Tibial artery (tissue), 4 donors: ENCODE measurements at regions not wholly inside any gene's neighbourhood (a gene's known extent, or its start where the extent isn't known, plus 50 kb on each side); places are given as distances from the start of the nearest gene placed in this dataset.
A peak's percentile ranks its signal among the peaks of the same experiment; 100 is the strongest.
"Not testable (repeated sequence)": the region's sequence is repeated elsewhere in the genome, so short reads cannot be mapped to it uniquely, and the experiment has no call there.

Experiments used
- DNase-seq, 2 donors: peaks; one replicate each; pipeline ENCODE4 v3.0.0-alpha.2; 2019
- H3K27ac ChIP-seq, 2 donors: fragments of 200-600 bp; sonication (generic) in 1 of 2; 1 replicate in 1 of 2; 2 replicates in 1 of 2; pipeline ENCODE4 v1.5.1; 2018 to 2019; ENCODE audit warnings: mild to moderate bottlenecking in 1 of 2
- H3K27me3 ChIP-seq, 2 donors: fragments of 200-600 bp; sonication (generic) in 1 of 2; one replicate each; pipeline versions ENCODE4 v1.5.1 to v1.6.0; 2016 to 2019
- H3K36me3 ChIP-seq, 3 donors: fragments of 200-600 bp; sonication (generic) in 2 of 3; one replicate each; pipeline ENCODE4 v1.5.1; 2016 to 2019; ENCODE audit warnings: mild to moderate bottlenecking in 2 of 3
- H3K4me1 ChIP-seq, 4 donors: fragments of 200-600 bp; sonication (generic) in 2 of 4; 1 replicate in 3 of 4; 2 replicates in 1 of 4; pipeline ENCODE4 v1.5.1; 2016 to 2019
- H3K4me3 ChIP-seq, 2 donors: fragments of 200-600 bp; sonication (generic) in 1 of 2; 1 replicate in 1 of 2; 2 replicates in 1 of 2; pipeline ENCODE4 v1.5.1; 2018 to 2019; ENCODE audit warnings: mild to moderate bottlenecking in 2 of 2
- H3K9me3 ChIP-seq, 3 donors: fragments of 200-600 bp; sonication (generic) in 1 of 3; one replicate each; pipeline ENCODE4 v1.5.1; 2016 to 2019
- intact Hi-C: fragments of 100-400 bp; cut with DNase I; formaldehyde crosslinking; loops from one replicate; pipeline ENCODE4 v1.15.0; 2023; ENCODE audit warnings: low total_unique reads
- TF ChIP-seq, protein P1 (sequence below), 2 experiments: fragments of 200-600 bp in 1 of 2; fragments of 450-650 bp in 1 of 2; IDR thresholded peaks; one replicate each; pipeline ENCODE4 v1.5.1; 2017 to 2019; ENCODE audit warnings: antibody characterized with exemption in 2 of 2, mild to moderate bottlenecking in 1 of 2, moderate library complexity in 1 of 2

GRCh38 chr4:3623106-3623505 lies 90.9 kb upstream of the LRPAP1 start:
- Histone ChIP-seq H3K27ac (no peak overlapping the region), H3K9me3 (no peaks in the 10 kb centered on the region), H3K36me3 (no peaks in the 10 kb centered on the region), H3K27me3 (peaks cover 0 to 30% of the 10 kb centered on the region in 2 donors), H3K4me1 (no peaks in the 10 kb centered on the region), H3K4me3 (no peak overlapping the region)
- intact Hi-C loops, result no loop called here
- no peak for DNase-seq
- TF ChIP-seq, protein P1, sequence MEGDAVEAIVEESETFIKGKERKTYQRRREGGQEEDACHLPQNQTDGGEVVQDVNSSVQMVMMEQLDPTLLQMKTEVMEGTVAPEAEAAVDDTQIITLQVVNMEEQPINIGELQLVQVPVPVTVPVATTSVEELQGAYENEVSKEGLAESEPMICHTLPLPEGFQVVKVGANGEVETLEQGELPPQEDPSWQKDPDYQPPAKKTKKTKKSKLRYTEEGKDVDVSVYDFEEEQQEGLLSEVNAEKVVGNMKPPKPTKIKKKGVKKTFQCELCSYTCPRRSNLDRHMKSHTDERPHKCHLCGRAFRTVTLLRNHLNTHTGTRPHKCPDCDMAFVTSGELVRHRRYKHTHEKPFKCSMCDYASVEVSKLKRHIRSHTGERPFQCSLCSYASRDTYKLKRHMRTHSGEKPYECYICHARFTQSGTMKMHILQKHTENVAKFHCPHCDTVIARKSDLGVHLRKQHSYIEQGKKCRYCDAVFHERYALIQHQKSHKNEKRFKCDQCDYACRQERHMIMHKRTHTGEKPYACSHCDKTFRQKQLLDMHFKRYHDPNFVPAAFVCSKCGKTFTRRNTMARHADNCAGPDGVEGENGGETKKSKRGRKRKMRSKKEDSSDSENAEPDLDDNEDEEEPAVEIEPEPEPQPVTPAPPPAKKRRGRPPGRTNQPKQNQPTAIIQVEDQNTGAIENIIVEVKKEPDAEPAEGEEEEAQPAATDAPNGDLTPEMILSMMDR (IDR thresholded peaks at IDR 0.05), result no peak

GRCh38 chr4:3620365-3620764 lies 88.1 kb upstream of the LRPAP1 start:
- H3K27ac ChIP-seq, H3K36me3 ChIP-seq, H3K4me3 ChIP-seq, H3K9me3 ChIP-seq, DNase-seq, H3K4me1 ChIP-seq, intact Hi-C loops: not testable (repeated sequence)
- H3K27me3 ChIP-seq, result peaks cover 0 to 18% of the 10 kb centered on the region in 2 donors

GRCh38 chr4:3619698-3620097 lies 87.5 kb upstream of the LRPAP1 start:
- H3K4me1 ChIP-seq, H3K36me3 ChIP-seq, DNase-seq, intact Hi-C loops, H3K9me3 ChIP-seq, H3K27ac ChIP-seq, H3K4me3 ChIP-seq: not testable (repeated sequence)
- H3K27me3 ChIP-seq, result peaks cover 0 to 15% of the 10 kb centered on the region in 2 donors

DNA sequence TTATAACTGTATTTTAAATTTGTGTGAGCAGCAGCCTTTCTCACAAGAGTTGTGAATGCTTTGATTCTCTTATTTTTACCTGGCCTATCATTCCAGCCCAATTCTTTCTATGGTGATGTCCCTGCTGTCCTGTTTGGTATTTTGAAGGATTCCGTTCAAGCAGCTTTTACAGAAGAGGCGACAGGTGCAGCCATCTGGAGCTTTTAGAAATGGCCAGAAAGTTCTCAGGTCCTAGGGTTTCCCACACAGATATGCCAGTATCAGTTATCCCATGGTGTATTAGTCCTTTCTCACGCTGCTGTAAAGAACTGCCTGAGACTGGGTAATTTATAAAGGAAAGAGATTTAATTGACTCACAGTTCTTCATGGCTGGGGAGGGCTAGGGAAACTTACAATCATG lies 86.1 kb upstream of the LRPAP1 start:
- H3K4me3 ChIP-seq, H3K36me3 ChIP-seq, H3K4me1 ChIP-seq, H3K9me3 ChIP-seq, H3K27ac ChIP-seq, intact Hi-C loops, H3K27me3 ChIP-seq, DNase-seq: not testable (repeated sequence)

DNA sequence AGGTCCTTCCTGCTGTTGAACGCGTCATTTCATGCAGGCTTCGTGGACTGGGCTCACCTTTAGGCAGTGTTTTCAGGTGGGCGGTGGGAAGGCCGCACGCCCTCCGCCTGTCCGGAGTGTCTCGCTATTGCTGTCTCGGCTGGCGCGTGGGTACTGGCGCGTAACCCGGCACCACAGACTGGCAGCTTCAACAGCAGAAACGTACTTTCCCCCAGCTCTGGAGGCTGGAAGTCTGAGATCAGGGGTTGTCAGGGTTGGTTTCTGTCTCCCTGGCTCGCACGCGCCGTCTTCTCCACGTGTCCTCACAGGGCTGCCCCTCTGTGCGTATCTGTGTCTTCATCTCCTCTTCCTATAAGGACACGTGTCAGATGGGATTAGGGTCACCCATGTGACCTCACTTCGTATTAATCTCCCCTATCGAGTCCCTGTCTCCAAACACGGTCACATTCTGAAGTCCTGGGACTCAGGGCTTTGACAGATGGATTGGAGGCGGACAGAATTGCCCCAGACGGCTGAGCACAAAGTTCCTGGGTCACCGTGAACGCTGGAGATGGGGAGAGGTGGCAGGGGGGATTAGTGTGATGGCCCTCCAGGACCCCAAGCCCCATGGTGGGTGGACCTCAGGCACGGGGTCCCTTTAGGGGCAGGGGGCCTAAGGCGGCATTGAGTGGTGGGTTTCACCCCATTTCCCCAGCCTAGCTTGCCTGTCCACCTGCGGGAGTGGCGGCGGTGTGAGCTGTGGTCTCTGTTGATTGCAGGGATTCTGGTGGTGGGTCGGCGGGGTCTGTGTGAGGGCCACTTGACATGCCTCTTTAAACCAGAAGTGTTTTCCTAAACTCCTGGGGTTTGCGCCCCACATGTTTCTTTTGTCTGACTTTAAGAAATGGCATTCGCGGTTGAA lies 83.4 kb upstream of the LRPAP1 start:
- Histone ChIP-seq H3K27me3 (peaks cover 0 to 3% of the 10 kb centered on the region in 2 donors), H3K27ac (no peak overlapping the region), H3K9me3 (no peaks in the 10 kb centered on the region), H3K4me3 (no peak overlapping the region), H3K36me3 (no peaks in the 10 kb centered on the region), H3K4me1 (peaks cover 0 to 10% (median 7%) of the 10 kb centered on the region in 4 donors)
- DNase-seq, result no peak
- intact Hi-C loops, result no loop called here
- TF ChIP-seq, protein P1 (IDR thresholded peaks at IDR 0.05), result no peak

GRCh38 chr4:3614731-3614980 lies 82.4 kb upstream of the LRPAP1 start:
- Histone ChIP-seq H3K36me3 (no peaks in the 10 kb centered on the region), H3K27ac (no peak overlapping the region), H3K4me1 (peaks cover 0 to 10% (median 7%) of the 10 kb centered on the region in 4 donors), H3K27me3 (no peaks in the 10 kb centered on the region), H3K4me3 (no peak overlapping the region), H3K9me3 (no peaks in the 10 kb centered on the region)
- TF ChIP-seq, protein P1 (IDR thresholded peaks at IDR 0.05), result no peak
- intact Hi-C loops, result no loop called here
- DNase-seq, result no peak

DNA sequence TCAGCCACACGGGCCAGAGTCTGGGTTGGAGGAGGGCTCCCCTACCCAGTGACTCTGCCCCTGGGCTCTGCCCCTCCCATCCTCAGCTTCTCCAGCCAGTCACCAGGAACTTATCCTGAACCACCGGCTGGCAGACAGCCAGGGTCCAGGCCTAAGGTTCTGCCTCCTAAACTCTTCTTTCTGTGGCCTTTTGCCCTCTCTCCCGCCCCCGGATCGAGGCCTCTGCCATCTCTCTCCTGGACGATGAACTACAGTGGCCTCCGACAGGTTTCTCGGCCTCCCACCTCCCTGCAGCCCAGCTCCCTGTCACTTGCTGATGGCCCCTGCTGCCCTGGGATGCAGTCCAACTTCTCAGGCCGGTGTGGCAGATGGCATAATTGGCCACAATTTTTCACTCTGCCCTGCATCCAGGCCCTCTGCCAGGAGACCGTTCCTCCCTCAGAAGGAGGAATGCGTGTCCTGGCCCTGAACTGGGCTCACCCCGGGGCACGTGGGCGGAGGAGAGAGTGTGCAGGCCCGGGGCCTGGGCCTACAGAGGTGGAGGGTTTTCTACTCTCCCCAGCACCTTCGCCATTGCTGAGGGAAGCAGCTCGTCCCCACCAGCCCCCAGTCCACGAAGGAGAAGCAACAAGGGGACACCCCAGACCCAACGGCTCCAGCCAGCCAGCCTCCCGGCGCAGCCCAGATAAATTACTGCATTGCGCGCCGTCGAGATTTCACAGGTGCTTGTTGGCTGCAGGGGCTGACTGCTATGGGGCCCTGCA lies 81.9 kb upstream of the LRPAP1 start:
- Histone ChIP-seq H3K27ac (no peak overlapping the region), H3K4me3 (no peak overlapping the region), H3K27me3 (no peaks in the 10 kb centered on the region), H3K36me3 (no peaks in the 10 kb centered on the region), H3K9me3 (no peaks in the 10 kb centered on the region), H3K4me1 (peaks cover 0 to 10% (median 7%) of the 10 kb centered on the region in 4 donors)
- DNase-seq, result peak in 1 of 2 donors; percentile 66
- intact Hi-C loops, result no loop called here
- TF ChIP-seq, protein P1 (IDR thresholded peaks at IDR 0.05), result no peak
